WTC11 (cell line): ENCODE measurements at regions not wholly inside any gene's neighbourhood (a gene's known extent, or its start where the extent isn't known, plus 50 kb on each side); places are given as distances from the start of the nearest gene placed in this dataset.

Experiments
- CREM ChIP-seq: sonication (generic); formaldehyde crosslinking; IDR thresholded peaks from 2 replicates; pipeline ENCODE4 v1.8.1; 2022; ENCODE audit warnings: mild to moderate bottlenecking, missing genetic modification reagents, moderate library complexity
- CTCF ChIP-seq: fragments of 200-600 bp; IDR thresholded peaks from 2 replicates; pipeline ENCODE4 v1.8.0; 2022; ENCODE audit warnings: antibody characterized with exemption
- ELF4 ChIP-seq: sonication (generic); formaldehyde crosslinking; IDR thresholded peaks from 2 replicates; pipeline ENCODE4 v1.8.1; 2022; ENCODE audit warnings: low read depth, mild to moderate bottlenecking, moderate library complexity, missing genetic modification reagents
- ETV6 ChIP-seq: sonication (generic); formaldehyde crosslinking; IDR thresholded peaks from 2 replicates; pipeline ENCODE4 v1.8.1; 2022; ENCODE audit warnings: mild to moderate bottlenecking, missing genetic modification reagents
- GTF2I ChIP-seq: fragments of 250-450 bp; sonication (Bioruptor Pico); conservative IDR thresholded peaks from 2 replicates; pipeline ENCODE4 v1.4.0; 2021; ENCODE audit warnings: mild to moderate bottlenecking
- NFATC4 ChIP-seq: fragments of 250-450 bp; sonication (Bioruptor Pico); IDR thresholded peaks from 2 replicates; pipeline ENCODE4 v1.9.0; 2021; ENCODE audit warnings: mild to moderate bottlenecking
- NFE2L1 ChIP-seq: sonication (generic); formaldehyde crosslinking; IDR thresholded peaks from 2 replicates; pipeline ENCODE4 v1.8.1; 2023; ENCODE audit warnings: missing genetic modification reagents
- TCF7 ChIP-seq: sonication (generic); formaldehyde crosslinking; IDR thresholded peaks from 2 replicates; pipeline ENCODE4 v1.8.0; 2022; ENCODE audit warnings: mild to moderate bottlenecking, low read depth, missing genetic modification reagents, moderate library complexity
- ZNF138 ChIP-seq: sonication (generic); formaldehyde crosslinking; conservative IDR thresholded peaks from 2 replicates; pipeline ENCODE4 v1.8.1; 2022; ENCODE audit warnings: mild to moderate bottlenecking, moderate library complexity, missing genetic modification reagents
- TF ChIP-seq, protein P1 (sequence below): sonication (generic); formaldehyde crosslinking; IDR thresholded peaks from 2 replicates; pipeline ENCODE4 v1.8.0; 2023; ENCODE audit warnings: missing genetic modification reagents
- TF ChIP-seq, protein P2 (sequence below): sonication (generic); formaldehyde crosslinking; IDR thresholded peaks from 2 replicates; pipeline ENCODE4 v1.8.0; 2022; ENCODE audit warnings: mild to moderate bottlenecking, missing genetic modification reagents
- TF ChIP-seq, protein P3 (sequence below): sonication (generic); formaldehyde crosslinking; IDR thresholded peaks from 2 replicates; pipeline ENCODE4 v1.8.1; 2022; ENCODE audit warnings: low read depth, missing genetic modification reagents, borderline replicate concordance

- TF ChIP-seq CTCF (no peak), CREM (CRISPR knock-in tag) (no peak), NFE2L1 (CRISPR knock-in tag) (no peak), TCF7 (CRISPR knock-in tag) (no peak), GTF2I (CRISPR knock-in tag) (no peak), ETV6 (no peak), NFATC4 (CRISPR knock-in tag) (no peak), ELF4 (CRISPR knock-in tag) (no peak), ZNF138 (CRISPR knock-in tag) (no peak)
- TF ChIP-seq, protein P1, sequence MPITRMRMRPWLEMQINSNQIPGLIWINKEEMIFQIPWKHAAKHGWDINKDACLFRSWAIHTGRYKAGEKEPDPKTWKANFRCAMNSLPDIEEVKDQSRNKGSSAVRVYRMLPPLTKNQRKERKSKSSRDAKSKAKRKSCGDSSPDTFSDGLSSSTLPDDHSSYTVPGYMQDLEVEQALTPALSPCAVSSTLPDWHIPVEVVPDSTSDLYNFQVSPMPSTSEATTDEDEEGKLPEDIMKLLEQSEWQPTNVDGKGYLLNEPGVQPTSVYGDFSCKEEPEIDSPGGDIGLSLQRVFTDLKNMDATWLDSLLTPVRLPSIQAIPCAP: no peak
- TF ChIP-seq, protein P2, sequence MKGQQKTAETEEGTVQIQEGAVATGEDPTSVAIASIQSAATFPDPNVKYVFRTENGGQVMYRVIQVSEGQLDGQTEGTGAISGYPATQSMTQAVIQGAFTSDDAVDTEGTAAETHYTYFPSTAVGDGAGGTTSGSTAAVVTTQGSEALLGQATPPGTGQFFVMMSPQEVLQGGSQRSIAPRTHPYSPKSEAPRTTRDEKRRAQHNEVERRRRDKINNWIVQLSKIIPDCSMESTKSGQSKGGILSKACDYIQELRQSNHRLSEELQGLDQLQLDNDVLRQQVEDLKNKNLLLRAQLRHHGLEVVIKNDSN: no peak
- TF ChIP-seq, protein P3, sequence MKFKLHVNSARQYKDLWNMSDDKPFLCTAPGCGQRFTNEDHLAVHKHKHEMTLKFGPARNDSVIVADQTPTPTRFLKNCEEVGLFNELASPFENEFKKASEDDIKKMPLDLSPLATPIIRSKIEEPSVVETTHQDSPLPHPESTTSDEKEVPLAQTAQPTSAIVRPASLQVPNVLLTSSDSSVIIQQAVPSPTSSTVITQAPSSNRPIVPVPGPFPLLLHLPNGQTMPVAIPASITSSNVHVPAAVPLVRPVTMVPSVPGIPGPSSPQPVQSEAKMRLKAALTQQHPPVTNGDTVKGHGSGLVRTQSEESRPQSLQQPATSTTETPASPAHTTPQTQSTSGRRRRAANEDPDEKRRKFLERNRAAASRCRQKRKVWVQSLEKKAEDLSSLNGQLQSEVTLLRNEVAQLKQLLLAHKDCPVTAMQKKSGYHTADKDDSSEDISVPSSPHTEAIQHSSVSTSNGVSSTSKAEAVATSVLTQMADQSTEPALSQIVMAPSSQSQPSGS (CRISPR knock-in tag): no peak
Observed at GRCh38 chr10:3287572-3288445, 115.2 kb upstream of the PITRM1 start.
